ENCODE measurements at regions not wholly inside any gene's neighbourhood (a gene's known extent, or its start where the extent isn't known, plus 50 kb on each side); places are given as distances from the start of the nearest gene placed in this dataset.

DNA sequence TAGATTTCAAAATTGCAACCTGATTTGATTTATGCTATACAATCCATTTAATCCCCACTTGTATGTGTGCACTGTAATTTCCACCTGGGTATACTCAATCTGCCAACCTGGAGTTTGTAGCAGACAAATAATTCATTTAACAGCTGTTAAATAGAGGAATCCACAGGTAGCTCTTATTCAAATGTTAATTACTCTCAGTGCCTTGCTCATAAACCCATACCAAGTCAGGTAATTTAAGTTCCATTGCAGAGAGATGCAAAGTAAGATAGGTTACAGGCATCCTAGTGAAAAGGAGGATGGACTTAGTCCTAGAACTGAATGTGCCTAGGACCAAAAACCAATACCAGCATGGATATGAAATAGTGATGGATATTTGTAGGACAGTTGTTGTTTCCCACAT is 674.2 kb downstream of the TBL1XR1 start:
- Histone ChIP-seq H3K9me3 (ENCODE audit: low read length) (no peaks in the 10 kb centered on the region), H3K9ac (ENCODE audit: low read length) (no peak overlapping the region), H3K4me1 (ENCODE audit: insufficient read depth, low read length) (peaks cover 5% of the 10 kb centered on the region), H3K4me3 (ENCODE audit: low read depth in 1 of 2, low read length in 2 of 2) (no peak overlapping the region), H3K27me3 (ENCODE audit: control insufficient read depth in 1 of 2, insufficient read depth in 2 of 2, low read length in 2 of 2) (no peaks in the 10 kb centered on the region), H3K36me3 (ENCODE audit: insufficient read depth, low read length) (no peaks in the 10 kb centered on the region), H3K27ac (ENCODE audit: low read depth, low read length) (no peak overlapping the region)

DNA sequence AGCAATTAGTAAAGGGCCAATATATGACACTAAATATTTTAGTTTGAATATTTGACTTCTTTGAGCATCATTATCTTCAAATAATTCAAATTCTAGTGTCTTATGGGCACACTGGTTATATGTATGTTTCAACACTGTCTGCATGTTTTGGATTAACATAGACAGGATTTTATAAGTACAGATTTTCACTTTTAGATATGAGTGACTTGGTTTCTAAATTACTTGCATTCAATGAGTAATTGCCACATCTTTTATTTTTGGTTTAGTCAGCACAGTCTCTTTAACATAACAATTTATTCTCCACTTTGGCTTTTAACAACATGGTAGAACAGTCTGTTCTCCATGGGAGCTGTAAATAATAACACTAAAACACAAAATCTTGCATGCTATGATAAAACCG is 674.8 kb downstream of the TBL1XR1 start:
- Histone ChIP-seq H3K9ac (ENCODE audit: low read length) (no peak overlapping the region), H3K4me1 (ENCODE audit: insufficient read depth, low read length) (peaks cover 5% of the 10 kb centered on the region), H3K9me3 (ENCODE audit: low read length) (no peaks in the 10 kb centered on the region), H3K27ac (ENCODE audit: low read depth, low read length) (no peak overlapping the region), H3K4me3 (ENCODE audit: low read depth in 1 of 2, low read length in 2 of 2) (no peak overlapping the region), H3K27me3 (ENCODE audit: control insufficient read depth in 1 of 2, insufficient read depth in 2 of 2, low read length in 2 of 2) (no peaks in the 10 kb centered on the region), H3K36me3 (ENCODE audit: insufficient read depth, low read length) (no peaks in the 10 kb centered on the region)

DNA sequence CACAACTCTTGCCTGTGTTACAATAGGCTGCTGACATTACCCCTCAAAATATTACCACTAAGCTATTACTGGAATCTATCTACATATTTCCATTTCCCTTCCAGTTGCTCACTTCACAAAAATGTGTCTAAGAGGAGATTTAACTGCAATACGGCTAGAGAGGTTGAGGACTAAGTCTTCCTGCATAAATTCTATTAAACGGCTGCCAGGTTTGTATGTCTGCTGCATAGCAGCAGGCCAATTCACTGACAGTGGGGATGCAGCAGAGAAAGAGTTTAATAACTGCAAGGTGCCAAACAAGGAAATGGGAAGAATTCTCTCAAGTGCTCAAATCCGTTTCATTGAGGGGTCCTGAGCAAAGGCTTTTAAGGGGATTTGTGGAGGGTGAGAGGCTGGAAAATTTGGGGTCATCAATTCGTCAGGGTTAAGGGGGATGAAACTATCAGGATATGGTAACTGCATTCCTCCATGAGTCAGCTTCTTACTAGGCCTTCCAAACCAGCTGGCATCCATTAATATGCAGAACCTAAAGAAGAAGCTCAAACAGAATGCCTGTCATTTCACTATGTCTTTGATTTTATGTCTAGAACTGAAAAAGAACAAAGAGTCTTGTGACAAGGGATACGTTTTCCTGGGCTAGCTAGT is 675.6 kb downstream of the TBL1XR1 start:
- H3K27ac ChIP-seq (ENCODE audit: low read depth, low read length): no peak overlapping the region
- H3K9me3 ChIP-seq (ENCODE audit: low read length): no peaks in the 10 kb centered on the region
- no peaks in the 10 kb centered on the region for H3K27me3 ChIP-seq (ENCODE audit: control insufficient read depth in 1 of 2, insufficient read depth in 2 of 2, low read length in 2 of 2)
- H3K4me1 ChIP-seq (ENCODE audit: insufficient read depth, low read length): peaks cover 5% of the 10 kb centered on the region
- no peak overlapping the region for H3K9ac ChIP-seq (ENCODE audit: low read length)
- H3K36me3 ChIP-seq (ENCODE audit: insufficient read depth, low read length): no peaks in the 10 kb centered on the region
- no peak overlapping the region for H3K4me3 ChIP-seq (ENCODE audit: low read depth in 1 of 2, low read length in 2 of 2)

DNA sequence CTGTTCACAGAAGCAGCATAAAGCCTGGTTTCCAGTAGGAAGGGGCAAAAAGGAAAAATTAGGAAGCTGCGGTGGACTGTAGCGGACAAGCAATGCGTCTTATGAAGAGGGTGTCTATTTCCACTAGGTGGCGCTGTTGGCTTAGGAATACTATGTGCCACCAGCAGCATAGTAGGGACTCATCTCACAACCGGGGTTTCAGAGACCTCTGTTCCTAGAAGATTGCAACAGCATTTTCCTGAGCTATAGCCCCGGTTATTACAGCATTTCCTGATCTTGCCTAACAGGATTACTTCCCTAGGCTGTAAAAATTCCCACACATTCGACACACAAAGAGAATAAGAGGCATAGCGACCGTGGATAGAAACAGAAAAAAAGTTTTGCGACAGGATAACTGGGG is 683.0 kb downstream of the TBL1XR1 start:
- Histone ChIP-seq H3K9me3 (ENCODE audit: low read length) (peaks cover 7% of the 10 kb centered on the region), H3K4me3 (ENCODE audit: low read depth in 1 of 2, low read length in 2 of 2) (no peak overlapping the region)

DNA sequence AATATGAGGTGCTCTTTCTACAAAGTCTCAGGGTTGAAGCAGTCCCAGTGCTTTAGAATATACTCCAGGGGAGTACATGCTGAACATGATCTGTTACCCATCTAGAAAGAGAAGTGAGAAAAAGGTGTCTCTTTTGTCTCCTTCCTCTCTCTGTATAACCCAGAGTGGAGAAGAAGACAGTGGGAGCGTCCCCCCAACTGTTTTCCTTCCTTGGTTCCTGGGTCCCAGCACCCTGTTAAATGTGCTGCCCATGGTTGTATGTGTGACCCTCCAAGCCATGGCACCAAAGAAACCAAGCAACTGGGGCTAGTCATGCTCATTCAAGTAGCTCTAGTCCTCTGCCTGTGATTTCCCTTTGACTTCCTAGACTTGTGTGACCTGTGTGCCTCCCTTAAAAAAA is 683.7 kb downstream of the TBL1XR1 start:
- no peaks in the 10 kb centered on the region for H3K27me3 ChIP-seq (ENCODE audit: control insufficient read depth in 1 of 2, insufficient read depth in 2 of 2, low read length in 2 of 2)
- H3K27ac ChIP-seq (ENCODE audit: low read depth, low read length): no peak overlapping the region
- H3K4me1 ChIP-seq (ENCODE audit: insufficient read depth, low read length): no peaks in the 10 kb centered on the region
- H3K4me3 ChIP-seq (ENCODE audit: low read depth in 1 of 2, low read length in 2 of 2): no peak overlapping the region
- peaks cover 7% of the 10 kb centered on the region for H3K9me3 ChIP-seq (ENCODE audit: low read length)
- no peaks in the 10 kb centered on the region for H3K36me3 ChIP-seq (ENCODE audit: insufficient read depth, low read length)
- no peak overlapping the region for H3K9ac ChIP-seq (ENCODE audit: low read length)

More for the DNA sequence above, 683.0 kb downstream of the TBL1XR1 start:
- H3K27ac ChIP-seq (ENCODE audit: low read depth, low read length): no peak overlapping the region
- H3K9ac ChIP-seq (ENCODE audit: low read length): no peak overlapping the region
- H3K27me3 ChIP-seq (ENCODE audit: control insufficient read depth in 1 of 2, insufficient read depth in 2 of 2, low read length in 2 of 2): no peaks in the 10 kb centered on the region
- H3K36me3 ChIP-seq (ENCODE audit: insufficient read depth, low read length): no peaks in the 10 kb centered on the region
- H3K4me1 ChIP-seq (ENCODE audit: insufficient read depth, low read length): no peaks in the 10 kb centered on the region

DNA sequence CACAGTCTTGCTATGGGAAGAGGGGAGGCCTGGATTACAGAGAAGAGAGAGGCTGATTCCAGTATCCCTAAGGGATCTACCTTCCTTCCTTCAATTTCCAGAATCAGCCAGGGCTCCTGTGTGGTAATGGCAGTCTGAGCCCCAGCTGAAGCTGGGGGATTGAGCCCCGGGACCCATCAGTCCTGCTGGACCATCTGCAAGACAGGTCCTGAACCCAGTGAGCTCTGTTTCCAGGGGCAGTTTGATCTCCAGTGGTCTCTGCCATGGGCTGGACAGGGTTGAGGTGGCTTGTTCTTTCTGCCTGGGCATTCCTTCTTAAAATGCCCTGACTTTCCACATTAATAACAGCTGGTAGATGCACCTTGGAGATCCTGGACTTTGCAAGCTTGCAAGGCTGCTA is 685.2 kb downstream of the TBL1XR1 start:
- Histone ChIP-seq H3K27me3 (ENCODE audit: control insufficient read depth in 1 of 2, insufficient read depth in 2 of 2, low read length in 2 of 2) (no peaks in the 10 kb centered on the region), H3K36me3 (ENCODE audit: insufficient read depth, low read length) (no peaks in the 10 kb centered on the region), H3K27ac (ENCODE audit: low read depth, low read length) (no peak overlapping the region), H3K4me3 (ENCODE audit: low read depth in 1 of 2, low read length in 2 of 2) (no peak overlapping the region), H3K9ac (ENCODE audit: low read length) (no peak overlapping the region), H3K9me3 (ENCODE audit: low read length) (peaks cover 7% of the 10 kb centered on the region), H3K4me1 (ENCODE audit: insufficient read depth, low read length) (no peaks in the 10 kb centered on the region)

DNA sequence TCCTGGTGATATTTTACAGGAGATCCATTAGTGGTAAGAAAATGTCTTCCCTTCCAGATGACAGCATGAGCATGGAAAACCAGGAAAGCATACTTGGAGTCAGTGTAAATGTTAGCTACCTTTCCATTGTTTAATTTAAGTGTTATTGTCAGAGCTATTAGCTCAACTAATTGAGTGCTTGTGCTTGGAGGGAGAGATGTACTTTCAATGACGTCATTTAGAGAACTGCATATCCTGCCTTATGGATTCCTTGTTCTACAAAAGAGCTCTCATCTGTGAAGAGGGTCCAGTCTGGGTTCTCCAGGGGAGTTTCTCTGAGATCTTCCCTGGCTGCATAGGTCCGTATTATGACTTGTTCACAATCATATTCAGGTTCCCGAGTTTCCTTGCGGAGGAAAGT is 687.2 kb downstream of the TBL1XR1 start:
- H3K9me3 ChIP-seq (ENCODE audit: low read length): peaks cover 7% of the 10 kb centered on the region
- no peaks in the 10 kb centered on the region for H3K4me1 ChIP-seq (ENCODE audit: insufficient read depth, low read length)
- H3K9ac ChIP-seq (ENCODE audit: low read length): no peak overlapping the region
- H3K27ac ChIP-seq (ENCODE audit: low read depth, low read length): no peak overlapping the region
- no peaks in the 10 kb centered on the region for H3K27me3 ChIP-seq (ENCODE audit: control insufficient read depth in 1 of 2, insufficient read depth in 2 of 2, low read length in 2 of 2)
- H3K36me3 ChIP-seq (ENCODE audit: insufficient read depth, low read length): no peaks in the 10 kb centered on the region
- H3K4me3 ChIP-seq (ENCODE audit: low read depth in 1 of 2, low read length in 2 of 2): no peak overlapping the region

DNA sequence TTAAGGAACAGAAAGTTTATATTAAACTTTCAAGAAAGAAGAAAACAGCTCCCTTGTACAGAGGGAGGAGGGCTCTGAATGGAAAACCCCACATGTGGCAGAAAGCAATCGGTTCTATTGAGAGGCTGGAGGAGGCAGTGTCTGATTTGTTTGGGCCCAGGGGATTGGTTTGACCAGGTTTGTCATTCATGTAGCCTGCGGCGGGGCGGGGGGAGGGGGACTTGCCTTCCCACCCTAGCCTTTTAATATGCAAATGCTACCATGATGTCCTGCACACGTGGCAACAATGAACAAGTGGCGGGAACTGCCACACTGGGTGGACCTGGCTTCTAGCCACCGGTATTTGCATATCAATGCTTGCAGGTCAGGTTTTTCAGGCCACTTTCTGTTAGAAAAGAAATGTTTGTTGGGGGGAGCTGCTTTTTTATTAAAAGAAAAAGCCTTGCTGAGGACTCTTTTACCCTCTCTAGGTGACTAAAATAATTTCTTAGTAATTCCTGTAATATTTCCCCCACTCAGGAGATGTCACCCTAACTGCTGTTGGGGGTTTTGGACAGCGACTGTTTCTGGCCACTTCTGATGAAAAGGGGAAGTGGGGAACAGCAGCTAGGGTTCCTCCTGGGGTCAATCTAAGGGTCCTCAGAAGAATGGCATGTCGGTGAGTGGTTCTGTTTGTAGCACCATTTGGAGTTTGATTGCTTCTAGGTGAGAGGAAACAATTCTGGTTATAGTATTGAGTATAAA is 691.2 kb downstream of the TBL1XR1 start:
- Histone ChIP-seq H3K4me3 (ENCODE audit: low read depth in 1 of 2, low read length in 2 of 2) (no peak overlapping the region), H3K27me3 (ENCODE audit: control insufficient read depth in 1 of 2, insufficient read depth in 2 of 2, low read length in 2 of 2) (no peaks in the 10 kb centered on the region), H3K4me1 (ENCODE audit: insufficient read depth, low read length) (no peaks in the 10 kb centered on the region), H3K27ac (ENCODE audit: low read depth, low read length) (no peak overlapping the region), H3K9ac (ENCODE audit: low read length) (no peak overlapping the region), H3K36me3 (ENCODE audit: insufficient read depth, low read length) (no peaks in the 10 kb centered on the region), H3K9me3 (ENCODE audit: low read length) (no peaks in the 10 kb centered on the region)

DNA sequence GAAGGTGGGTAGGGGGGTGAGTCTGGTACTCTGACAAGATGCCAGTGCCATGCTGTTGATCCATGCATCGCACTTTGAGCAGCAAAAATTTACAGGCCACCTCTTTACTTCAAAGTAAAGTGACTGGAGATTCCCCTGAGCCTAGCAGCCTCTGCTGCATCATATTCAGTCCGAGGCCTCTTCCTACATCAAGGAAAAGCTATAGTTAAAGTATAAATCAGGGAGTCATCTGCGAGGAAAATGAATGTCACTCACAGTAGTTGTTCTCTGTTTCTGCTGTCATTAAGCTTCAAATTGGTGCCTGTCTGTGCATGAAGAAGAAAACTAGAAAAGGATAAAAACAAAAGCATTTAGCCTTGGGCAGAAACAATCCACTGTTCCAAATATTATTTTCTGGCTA is 706.2 kb downstream of the TBL1XR1 start:
- no peaks in the 10 kb centered on the region for H3K36me3 ChIP-seq (ENCODE audit: insufficient read depth, low read length)
- H3K27ac ChIP-seq (ENCODE audit: low read depth, low read length): no peak overlapping the region
- no peaks in the 10 kb centered on the region for H3K9me3 ChIP-seq (ENCODE audit: low read length)
- H3K27me3 ChIP-seq (ENCODE audit: control insufficient read depth in 1 of 2, insufficient read depth in 2 of 2, low read length in 2 of 2): no peaks in the 10 kb centered on the region
- H3K4me1 ChIP-seq (ENCODE audit: insufficient read depth, low read length): no peaks in the 10 kb centered on the region
- H3K9ac ChIP-seq (ENCODE audit: low read length): no peak overlapping the region
- H3K4me3 ChIP-seq (ENCODE audit: low read depth in 1 of 2, low read length in 2 of 2): no peak overlapping the region

DNA sequence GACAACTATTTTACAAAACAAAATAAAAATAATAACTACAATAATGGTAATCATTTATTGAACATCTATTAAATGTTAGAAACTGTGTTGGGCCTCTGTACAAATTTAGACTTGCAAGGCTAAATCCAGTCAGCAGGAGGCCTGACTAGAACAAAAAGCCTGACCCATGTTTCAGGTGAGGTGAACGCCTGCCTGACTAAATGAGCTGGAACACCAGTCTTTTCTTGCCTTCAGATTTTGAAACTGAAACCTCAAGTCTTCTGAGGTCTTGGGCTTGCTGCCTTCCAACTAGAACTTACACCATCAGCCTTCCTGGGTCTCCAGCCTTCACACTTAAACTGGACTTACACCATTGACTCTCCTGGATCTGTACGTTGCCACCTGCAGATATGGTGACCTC is 706.9 kb downstream of the TBL1XR1 start:
- no peaks in the 10 kb centered on the region for H3K9me3 ChIP-seq (ENCODE audit: low read length)
- H3K4me3 ChIP-seq (ENCODE audit: low read depth in 1 of 2, low read length in 2 of 2): no peak overlapping the region
- no peaks in the 10 kb centered on the region for H3K36me3 ChIP-seq (ENCODE audit: insufficient read depth, low read length)
- no peaks in the 10 kb centered on the region for H3K27me3 ChIP-seq (ENCODE audit: control insufficient read depth in 1 of 2, insufficient read depth in 2 of 2, low read length in 2 of 2)
- H3K9ac ChIP-seq (ENCODE audit: low read length): no peak overlapping the region
- H3K4me1 ChIP-seq (ENCODE audit: insufficient read depth, low read length): no peaks in the 10 kb centered on the region
- H3K27ac ChIP-seq (ENCODE audit: low read depth, low read length): no peak overlapping the region

DNA sequence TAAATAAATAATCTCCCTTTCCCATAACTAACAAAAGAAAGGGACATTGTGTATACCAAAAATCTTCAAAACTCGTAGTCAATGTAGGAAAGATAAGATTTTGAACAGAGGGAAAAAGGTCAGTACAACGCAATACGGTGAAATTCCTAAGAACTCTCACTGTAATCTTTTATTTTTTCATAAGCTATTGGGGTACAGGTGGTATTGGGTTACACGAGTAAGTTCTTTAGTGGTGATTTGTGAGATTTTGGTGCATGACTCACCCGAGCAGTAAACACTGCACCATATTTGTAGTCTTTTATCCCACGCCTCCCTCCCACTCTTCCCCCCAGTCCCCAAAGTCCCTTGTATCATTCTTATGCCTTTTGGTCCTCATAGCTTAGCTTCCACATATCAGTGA is 718.0 kb downstream of the TBL1XR1 start:
- Histone ChIP-seq H3K4me1 (ENCODE audit: insufficient read depth, low read length) (no peaks in the 10 kb centered on the region), H3K9me3 (ENCODE audit: low read length) (no peaks in the 10 kb centered on the region), H3K4me3 (ENCODE audit: low read depth in 1 of 2, low read length in 2 of 2) (no peak overlapping the region), H3K27me3 (ENCODE audit: control insufficient read depth in 1 of 2, insufficient read depth in 2 of 2, low read length in 2 of 2) (no peaks in the 10 kb centered on the region), H3K9ac (ENCODE audit: low read length) (no peak overlapping the region), H3K36me3 (ENCODE audit: insufficient read depth, low read length) (no peaks in the 10 kb centered on the region), H3K27ac (ENCODE audit: low read depth, low read length) (no peak overlapping the region)

DNA sequence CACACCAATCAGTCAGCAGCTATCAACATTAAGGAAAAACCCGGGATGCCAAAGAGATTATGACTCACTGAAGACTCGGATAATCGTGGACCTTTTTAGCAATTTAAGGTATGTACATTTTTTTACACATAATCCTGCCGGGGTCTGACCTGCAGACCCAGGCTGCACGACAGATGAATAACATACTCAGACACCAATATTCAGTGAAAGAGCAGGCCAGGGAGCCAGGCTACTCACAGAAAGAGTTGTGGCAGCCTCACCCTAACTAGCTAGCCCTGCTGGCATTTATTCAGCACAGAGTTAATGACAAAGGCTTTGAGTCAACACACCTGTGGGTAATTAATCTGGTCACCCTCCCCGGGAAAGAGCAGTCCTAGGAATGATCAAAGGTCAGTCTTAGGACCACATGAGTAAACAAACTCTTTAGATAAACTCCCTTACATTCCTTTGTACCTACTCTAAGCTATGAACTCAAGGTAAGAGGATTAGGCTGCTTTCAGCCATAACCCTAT is 727.5 kb downstream of the TBL1XR1 start:
- Histone ChIP-seq H3K4me1 (ENCODE audit: insufficient read depth, low read length) (no peaks in the 10 kb centered on the region), H3K4me3 (ENCODE audit: low read depth in 1 of 2, low read length in 2 of 2) (no peak overlapping the region), H3K9ac (ENCODE audit: low read length) (no peak overlapping the region), H3K27me3 (ENCODE audit: control insufficient read depth in 1 of 2, insufficient read depth in 2 of 2, low read length in 2 of 2) (no peaks in the 10 kb centered on the region), H3K36me3 (ENCODE audit: insufficient read depth, low read length) (no peaks in the 10 kb centered on the region), H3K9me3 (ENCODE audit: low read length) (no peaks in the 10 kb centered on the region), H3K27ac (ENCODE audit: low read depth, low read length) (no peak overlapping the region)
